ENCODE measurements at regions not wholly inside any gene's neighbourhood (a gene's known extent, or its start where the extent isn't known, plus 50 kb on each side); places are given as distances from the start of the nearest gene placed in this dataset.

GRCh38 chr7:15043931-15044330 lies 141.4 kb upstream of the DGKB start:
- TF ChIP-seq CTCF (conservative IDR thresholded peaks at IDR 0.05; ENCODE audit: low read depth, low read length) (no peak), BHLHE40 (IDR thresholded peaks at IDR 0.05; ENCODE audit: low read depth, low read length) (no peak), USF2 (IDR thresholded peaks at IDR 0.05; ENCODE audit: low read depth, low read length) (no peak)

All from IMR-90 (cell line).